GM19455 (cell line): ENCODE measurements at regions not wholly inside any gene's neighbourhood (a gene's known extent, or its start where the extent isn't known, plus 50 kb on each side); places are given as distances from the start of the nearest gene placed in this dataset.
A peak's percentile ranks its signal among the peaks of the same experiment; 100 is the strongest.

ENCODE experiments used
- ATAC-seq: cut with Tn5 transposase; IDR thresholded peaks from one replicate; pipeline ENCODE4 v1.9.1; 2021; ENCODE audit not compliant: unreplicated experiment

GRCh38 chr5:125766706-125767105, 656.5 kb upstream of the GRAMD2B start:
- ATAC-seq, result no peak

GRCh38 chr5:125775896-125776295, 647.3 kb upstream of the GRAMD2B start:
- ATAC-seq, result no peak

GRCh38 chr5:125776656-125777139, 646.5 kb upstream of the GRAMD2B start:
- no peak for ATAC-seq

GRCh38 chr5:125778791-125779190, 644.4 kb upstream of the GRAMD2B start:
- no peak for ATAC-seq

- ATAC-seq, result no peak
Observed at GRCh38 chr5:125785407-125785806, 637.8 kb upstream of the GRAMD2B start.

- no peak for ATAC-seq
Observed at GRCh38 chr5:125786021-125786420, 637.2 kb upstream of the GRAMD2B start.

DNA sequence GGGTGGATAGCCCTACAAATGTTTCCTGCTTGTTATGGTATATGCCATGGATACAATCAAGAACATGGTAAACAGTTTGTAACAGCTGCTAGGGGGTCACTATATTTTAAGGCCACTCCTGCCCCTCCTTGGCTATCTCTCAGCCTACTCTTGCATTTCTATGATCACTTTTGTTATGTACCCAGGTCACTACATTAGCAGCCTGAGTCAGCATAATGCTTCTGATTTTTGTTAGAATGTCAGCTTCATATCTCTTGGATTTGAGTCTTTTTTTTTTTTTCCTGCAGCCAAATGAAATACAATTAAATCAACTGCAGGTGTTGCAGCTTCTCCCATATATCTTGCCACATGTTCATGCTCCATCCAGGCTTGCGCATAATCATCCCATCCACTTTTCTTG, 629.7 kb upstream of the GRAMD2B start:
- ATAC-seq, result no peak

DNA sequence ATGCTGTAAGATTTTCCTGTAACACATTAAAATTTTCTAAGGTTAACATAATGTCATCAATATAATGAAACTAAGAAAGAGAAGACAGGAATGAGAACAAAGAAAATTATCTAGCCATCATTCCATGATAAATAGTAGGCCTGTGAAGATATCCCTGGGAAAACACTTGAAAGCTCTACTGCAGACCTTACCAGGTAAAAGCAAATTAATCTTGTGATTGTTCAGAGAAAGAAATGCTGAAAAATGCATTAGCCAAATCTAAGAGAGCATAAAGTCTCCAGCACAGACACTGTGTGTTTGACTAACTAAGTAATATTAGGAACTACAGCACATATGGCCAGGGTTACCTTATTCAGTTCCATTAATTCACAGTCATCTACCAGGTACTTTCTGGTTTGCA, 628.3 kb upstream of the GRAMD2B start:
- no peak for ATAC-seq

GRCh38 chr5:125798307-125798706, 624.9 kb upstream of the GRAMD2B start:
- no peak for ATAC-seq

GRCh38 chr5:125812651-125813050, 610.6 kb upstream of the GRAMD2B start:
- no peak for ATAC-seq

DNA sequence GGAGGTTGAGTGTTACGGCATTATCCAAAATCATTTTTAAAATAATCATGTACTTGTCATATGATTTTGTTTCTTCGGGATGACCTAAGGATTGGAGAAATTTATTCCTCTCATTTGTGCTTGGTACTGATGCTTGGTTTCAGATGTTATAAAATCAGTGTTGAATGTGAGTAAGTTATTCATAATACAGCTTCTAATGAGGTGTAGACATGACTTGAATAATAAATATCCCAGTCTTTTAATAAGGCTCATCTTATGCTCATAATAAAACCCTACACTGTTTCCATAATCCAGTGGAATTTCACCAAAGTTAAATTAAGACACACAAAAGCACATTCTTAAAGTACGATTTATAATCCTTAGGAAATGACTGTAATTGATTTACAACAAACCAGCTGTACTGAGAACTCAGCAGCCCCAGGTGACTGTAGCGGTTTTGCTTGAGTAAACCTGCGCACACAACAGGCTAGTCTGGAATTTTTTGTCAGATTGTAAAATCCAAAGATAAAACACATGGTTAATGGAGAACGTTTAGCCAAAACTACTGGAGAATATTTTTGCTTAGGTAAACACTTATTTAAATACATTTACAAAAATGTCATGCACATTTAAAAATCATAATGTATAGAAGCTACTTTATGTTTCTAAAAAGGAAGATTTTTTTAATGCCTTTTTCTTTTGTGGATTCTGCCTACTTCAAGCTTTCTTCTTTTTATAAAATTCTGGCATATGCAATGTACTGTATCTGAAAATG, 609.8 kb upstream of the GRAMD2B start:
- ATAC-seq, result no peak

DNA sequence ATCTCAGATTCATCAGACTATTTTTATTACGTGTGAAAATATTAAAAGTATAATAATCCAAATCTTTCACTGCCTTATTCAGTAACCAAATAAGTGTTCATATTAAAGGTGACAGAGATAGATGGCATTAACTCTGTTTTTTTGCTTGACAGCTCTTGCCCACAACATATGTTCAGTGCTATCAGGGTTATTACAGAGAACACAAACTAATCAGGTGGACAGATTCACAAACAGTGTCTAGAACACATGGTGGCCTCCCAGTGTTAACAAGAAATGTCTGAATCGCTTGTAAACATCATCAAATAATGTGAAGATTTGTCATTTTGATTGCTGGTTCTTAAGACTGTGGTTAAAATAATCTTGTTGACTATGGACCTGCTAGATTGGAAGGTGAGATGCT, 609.1 kb upstream of the GRAMD2B start:
- ATAC-seq, result no peak

- no peak for ATAC-seq
Observed at GRCh38 chr5:125823572-125823971, 599.6 kb upstream of the GRAMD2B start.

- ATAC-seq, result no peak
Observed at GRCh38 chr5:125826214-125826613, 597.0 kb upstream of the GRAMD2B start.

DNA sequence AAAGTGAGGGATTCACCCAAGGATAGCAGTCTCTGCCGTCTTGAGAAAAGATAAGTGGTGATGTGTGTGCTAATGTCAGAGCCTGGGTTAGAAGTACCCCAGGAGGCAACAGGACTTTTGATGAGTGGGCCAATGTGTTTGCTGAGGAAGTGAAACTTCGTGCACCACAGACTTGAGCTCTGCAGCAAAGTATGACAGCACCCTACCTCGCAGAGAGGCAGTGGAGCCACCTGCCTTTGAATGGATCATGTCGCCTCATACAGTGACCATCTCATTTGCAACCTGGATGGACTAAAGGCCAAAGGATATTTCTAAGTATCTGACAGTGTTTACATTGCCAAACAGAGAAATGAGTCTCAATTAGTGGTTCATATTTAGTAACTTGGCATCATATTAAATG, 593.9 kb upstream of the GRAMD2B start:
- peak; percentile 88 for ATAC-seq

DNA sequence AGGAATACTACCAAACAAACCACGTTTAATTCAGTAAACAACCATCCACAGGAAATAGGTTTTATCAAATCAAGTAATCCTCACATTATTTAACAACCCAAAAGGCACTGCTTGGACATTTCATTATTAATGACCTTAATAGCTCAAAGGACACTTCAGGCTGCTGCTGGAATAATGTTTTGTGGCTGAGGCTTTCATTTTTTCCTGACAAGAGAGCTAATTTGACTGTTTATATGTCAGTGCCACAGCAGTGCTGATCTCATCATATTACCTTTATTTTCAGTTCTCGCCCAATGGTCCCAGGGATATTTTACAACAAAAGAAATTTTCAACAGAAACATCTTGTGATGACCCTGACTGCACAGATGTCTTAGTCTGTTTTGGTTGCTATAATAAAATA, 589.8 kb upstream of the GRAMD2B start:
- ATAC-seq, result no peak

DNA sequence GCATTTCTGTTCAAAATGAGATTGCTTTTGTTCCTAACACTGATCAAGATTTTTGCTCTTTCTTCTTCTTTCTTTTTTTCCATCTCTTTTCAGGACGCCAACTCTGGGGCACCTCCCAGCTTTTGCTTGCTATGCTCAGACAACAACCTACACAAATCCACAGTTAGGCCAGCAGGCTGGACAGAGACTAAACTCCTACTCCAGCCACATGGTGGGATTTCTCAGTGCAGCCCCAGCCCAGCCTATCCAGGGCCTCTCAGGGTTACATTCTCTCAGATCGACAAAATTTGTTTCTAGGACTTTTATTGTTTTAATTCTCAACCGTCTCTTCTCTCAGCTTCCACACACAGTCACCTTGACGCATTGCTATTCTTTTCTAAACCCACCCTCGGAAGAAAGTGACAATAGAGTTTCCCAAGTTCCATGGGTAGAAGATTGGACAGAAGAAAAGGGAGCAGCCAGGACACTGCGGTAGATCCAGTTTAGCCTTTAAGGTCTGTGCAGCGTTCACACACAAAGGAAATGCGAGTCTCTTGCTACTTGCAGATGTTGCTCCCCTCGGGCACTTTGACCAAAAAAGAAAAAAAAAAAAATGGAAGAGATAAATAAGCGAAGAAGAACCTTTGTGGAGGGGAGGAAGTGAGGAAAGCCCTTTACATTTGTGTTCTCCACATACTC, 588.6 kb upstream of the GRAMD2B start:
- ATAC-seq, result no peak

DNA sequence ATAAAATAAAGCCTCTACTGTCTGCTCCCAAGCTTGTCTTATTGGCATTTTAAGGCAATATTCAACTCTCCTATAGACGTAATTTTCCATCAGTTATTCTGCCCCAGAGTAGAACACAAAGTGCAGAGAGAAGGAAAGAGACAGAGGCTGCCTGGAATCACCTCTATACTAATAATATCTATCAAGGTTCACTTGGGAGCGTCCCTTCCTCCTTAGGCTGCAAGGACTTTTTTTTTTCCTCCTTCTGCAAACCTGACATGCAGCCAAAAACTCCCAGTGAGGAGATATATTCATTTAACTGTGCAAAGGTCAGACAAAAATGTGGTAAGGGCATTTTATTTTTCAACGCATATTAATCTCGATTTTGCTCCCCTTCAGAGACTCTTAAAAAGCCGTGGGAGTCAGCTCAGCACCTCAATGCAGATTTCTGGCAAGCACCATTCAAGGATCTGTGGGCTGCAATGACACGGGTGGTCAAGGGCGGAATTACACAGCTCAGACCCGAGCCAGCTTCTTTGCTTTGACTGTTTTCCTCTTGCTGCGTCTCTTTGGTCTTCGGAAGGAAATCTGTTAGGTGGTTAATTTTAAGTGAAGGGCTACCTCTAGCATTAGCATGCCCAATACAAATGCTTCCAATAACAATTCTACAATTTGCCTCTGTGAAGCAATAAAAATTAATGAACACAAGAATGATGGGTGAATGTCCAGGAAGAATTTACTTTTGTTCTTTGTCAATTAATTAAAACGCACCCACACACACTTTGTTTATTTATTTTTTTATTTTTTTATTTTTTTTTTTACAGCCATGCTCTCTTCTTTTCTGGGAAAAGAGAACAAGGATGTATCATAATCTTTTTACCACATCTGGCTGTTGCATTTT, 587.7 kb upstream of the GRAMD2B start:
- ATAC-seq, result peak; percentile 79

DNA sequence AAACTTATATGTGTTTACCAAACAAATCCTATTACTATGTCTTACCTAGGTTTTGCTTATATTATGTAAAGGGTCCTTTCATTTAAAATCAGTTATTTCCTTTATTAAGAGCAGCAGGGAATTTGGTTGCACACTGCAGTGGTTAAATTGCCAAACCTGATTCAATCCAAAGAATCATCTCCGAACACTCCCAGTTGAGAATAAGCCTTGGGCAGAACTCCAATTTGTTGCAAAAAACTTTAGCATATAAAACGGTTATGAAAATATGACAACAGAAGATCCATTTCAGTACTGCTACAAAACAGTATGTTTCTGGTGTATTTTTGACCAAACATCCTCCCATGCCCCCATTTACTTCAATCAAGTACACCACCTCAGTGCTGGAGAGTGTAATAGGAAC, 587.0 kb upstream of the GRAMD2B start:
- ATAC-seq, result no peak

DNA sequence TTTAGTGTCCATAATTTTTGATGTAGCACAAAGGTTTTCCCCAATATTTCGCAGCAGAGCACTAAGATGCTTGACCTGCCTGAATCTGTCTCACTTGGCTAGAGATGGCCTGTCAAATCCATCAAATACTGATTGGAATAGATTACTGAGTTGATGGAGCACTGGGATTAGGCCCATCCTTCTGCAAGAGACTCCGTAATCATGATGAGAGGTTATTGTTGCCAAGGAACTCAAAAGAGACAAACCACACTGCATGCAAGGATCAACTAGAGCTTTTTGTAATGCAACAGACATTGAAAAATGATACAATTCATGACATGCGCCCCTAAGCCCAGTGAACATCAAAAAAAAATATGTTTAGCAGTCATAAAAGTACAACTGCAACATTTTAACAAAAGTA, 585.3 kb upstream of the GRAMD2B start:
- no peak for ATAC-seq

DNA sequence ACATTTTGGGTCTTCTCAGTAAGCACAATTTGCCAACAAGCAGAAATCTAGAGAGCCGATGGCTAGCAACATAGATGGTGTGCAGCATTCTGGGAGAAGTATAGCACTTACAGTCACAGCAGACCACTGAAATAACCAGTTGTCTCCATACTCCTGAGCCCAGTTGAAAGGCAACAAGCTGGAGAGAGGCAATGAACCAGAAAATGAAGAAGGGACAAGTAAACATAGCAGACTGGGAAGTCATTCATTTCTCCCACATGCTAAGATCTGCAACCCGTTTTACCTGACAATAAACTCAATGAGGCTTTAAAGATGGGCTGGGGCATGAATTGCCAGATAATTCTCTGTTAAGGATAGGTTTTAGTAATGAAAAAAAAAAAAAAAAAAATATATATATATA, 575.6 kb upstream of the GRAMD2B start:
- ATAC-seq, result no peak

GRCh38 chr5:125848751-125849150, 574.5 kb upstream of the GRAMD2B start:
- no peak for ATAC-seq
